A549 (cell line): ENCODE measurements at regions not wholly inside any gene's neighbourhood (a gene's known extent, or its start where the extent isn't known, plus 50 kb on each side); places are given as distances from the start of the nearest gene placed in this dataset.

Experiments
- ATAC-seq, 2 experiments: fragments of 200-7000 bp in 1 of 2; fragments of >200 bp in 1 of 2; cut with Nextera tagmentation in 1 of 2; cut with Tn5 transposase in 1 of 2; 3 replicates each; pipeline versions ENCODE4 v1.8.0 to v1.9.1; 2018 to 2020; ENCODE audit warnings: mild to moderate bottlenecking in 1 of 2, moderate library complexity in 1 of 2
- CTCF ChIA-PET: fragments of 300-600 bp; sonication (Branson Sonifier 250); formaldehyde crosslinking; extraction: SDS; loops from one replicate; lab custom pipeline; 2021; ENCODE audit warnings: antibody characterized with exemption, inconsistent platforms; lab: Yijun Ruan, JAX
- POLR2A ChIA-PET: fragments of 350-600 bp; formaldehyde crosslinking; extraction: SDS; loops from one replicate; lab custom pipeline; 2021; ENCODE audit warnings: antibody characterized with exemption, inconsistent platforms; lab: Yijun Ruan, JAX
- DNase-seq, 2 experiments: peaks; one replicate each; pipeline versions ENCODE4 v3.0.0 to v3.0.0-alpha.2; 2011 to 2016; ENCODE audit warnings: low read depth in 1 of 2, low spot score in 1 of 2
- FAIRE-seq: peaks from 2 replicates; lab custom pipeline; 2011; peaks lifted over from hg19 to GRCh38; lab: Jason Lieb, UNC
- H3K27ac ChIP-seq, 2 experiments: fragments of >200 bp; sonication (Bioruptor Twin); formaldehyde crosslinking; 3 replicates each; pipeline ENCODE4 v1.5.1; 2016 to 2017
- H3K4me1 ChIP-seq: fragments of >200 bp; sonication (Bioruptor Twin); formaldehyde crosslinking; 3 replicates; pipeline ENCODE4 v1.6.1; 2016
- H3K4me2 ChIP-seq: fragments of >200 bp; sonication (Bioruptor Twin); formaldehyde crosslinking; 3 replicates; pipeline ENCODE4 v1.6.1; 2016
- H3K4me3 ChIP-seq: fragments of >200 bp; sonication (Bioruptor Twin); formaldehyde crosslinking; 3 replicates; pipeline ENCODE4 v1.5.1; 2016
- H3K9me3 ChIP-seq: fragments of >200 bp; sonication (Bioruptor Twin); formaldehyde crosslinking; 3 replicates; pipeline ENCODE4 v1.6.1; 2016
- CEBPB ChIP-seq, 2 experiments: fragments of >200 bp in 1 of 2; sonication (Bioruptor Twin) in 1 of 2; formaldehyde crosslinking in 1 of 2; IDR thresholded peaks; 2 replicates each; pipeline ENCODE4 v1.6.1; 2012 to 2016
- CHD2 ChIP-seq: fragments of 150-350 bp; IDR thresholded peaks from 2 replicates; pipeline ENCODE4 v1.6.1; 2014; ENCODE audit warnings: low read length; ENCODE audit not compliant: partially characterized antibody
- ELK1 ChIP-seq: fragments of 150-350 bp; IDR thresholded peaks from 2 replicates; pipeline ENCODE4 v1.6.1; 2014; ENCODE audit warnings: low read depth, mild to moderate bottlenecking, low read length
- GATA3 ChIP-seq: IDR thresholded peaks from 2 replicates; pipeline ENCODE4 v1.6.1; 2012; ENCODE audit warnings: borderline replicate concordance
- NPAS2 ChIP-seq: fragments of 250-450 bp; sonication (Bioruptor Pico); IDR thresholded peaks from 2 replicates; pipeline ENCODE4 v1.8.0; 2022; ENCODE audit warnings: mild to moderate bottlenecking, moderate library complexity, borderline replicate concordance
- RARB ChIP-seq: fragments of 250-450 bp; sonication (Bioruptor Pico); IDR thresholded peaks from 2 replicates; pipeline ENCODE4 v1.8.0; 2021; ENCODE audit warnings: mild to moderate bottlenecking, moderate library complexity
- RNF2 ChIP-seq: fragments of 200-600 bp; sonication (generic); IDR thresholded peaks from 2 replicates; pipeline ENCODE4 v1.6.1; 2016; ENCODE audit warnings: low read depth, mild to moderate bottlenecking, antibody characterized with exemption, moderate library complexity, borderline replicate concordance
- WGBS: methylation state at CpG from one replicate; pipeline ENCODE4 v1.1.6; 2017; ENCODE audit errors: missing lambda C conversion rate; 5-methylcytosine and 5-hydroxymethylcytosine counted together
- TF ChIP-seq, protein P1 (sequence below): fragments of >200 bp; sonication (Bioruptor Twin); formaldehyde crosslinking; IDR thresholded peaks from 3 replicates; pipeline ENCODE4 v1.6.1; 2016
- TF ChIP-seq, protein P2 (sequence below): fragments of 200-600 bp; sonication (generic); IDR thresholded peaks from 2 replicates; pipeline ENCODE4 v1.6.1; 2016; ENCODE audit warnings: antibody characterized with exemption, mild to moderate bottlenecking, moderate library complexity

GRCh38 chr6:120010075-120010474, 660.5 kb upstream of the MAN1A1 start:
- ATAC-seq (no peak), DNase-seq (no peak), FAIRE-seq (no peak)
- ChIA-PET CTCF (no interaction called here), POLR2A (no interaction called here)
- Histone ChIP-seq H3K27ac (no peak overlapping the region), H3K9me3 (no peaks in the 10 kb centered on the region), H3K4me3 (no peak overlapping the region), H3K4me1 (no peaks in the 10 kb centered on the region), H3K4me2 (no peak overlapping the region)
- TF ChIP-seq RARB (CRISPR knock-in tag) (no peak), RNF2 (no peak), ELK1 (no peak), CEBPB (IDR thresholded peaks at IDR 0.05) (0 out of 4 replicates have a peak, but pooled peaks of 1 of the 2 experiments have one; percentile 35), CHD2 (no peak), GATA3 (no peak)
- TF ChIP-seq, protein P1, sequence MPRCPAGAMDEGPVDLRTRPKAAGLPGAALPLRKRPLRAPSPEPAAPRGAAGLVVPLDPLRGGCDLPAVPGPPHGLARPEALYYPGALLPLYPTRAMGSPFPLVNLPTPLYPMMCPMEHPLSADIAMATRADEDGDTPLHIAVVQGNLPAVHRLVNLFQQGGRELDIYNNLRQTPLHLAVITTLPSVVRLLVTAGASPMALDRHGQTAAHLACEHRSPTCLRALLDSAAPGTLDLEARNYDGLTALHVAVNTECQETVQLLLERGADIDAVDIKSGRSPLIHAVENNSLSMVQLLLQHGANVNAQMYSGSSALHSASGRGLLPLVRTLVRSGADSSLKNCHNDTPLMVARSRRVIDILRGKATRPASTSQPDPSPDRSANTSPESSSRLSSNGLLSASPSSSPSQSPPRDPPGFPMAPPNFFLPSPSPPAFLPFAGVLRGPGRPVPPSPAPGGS: no peak
- TF ChIP-seq, protein P2, sequence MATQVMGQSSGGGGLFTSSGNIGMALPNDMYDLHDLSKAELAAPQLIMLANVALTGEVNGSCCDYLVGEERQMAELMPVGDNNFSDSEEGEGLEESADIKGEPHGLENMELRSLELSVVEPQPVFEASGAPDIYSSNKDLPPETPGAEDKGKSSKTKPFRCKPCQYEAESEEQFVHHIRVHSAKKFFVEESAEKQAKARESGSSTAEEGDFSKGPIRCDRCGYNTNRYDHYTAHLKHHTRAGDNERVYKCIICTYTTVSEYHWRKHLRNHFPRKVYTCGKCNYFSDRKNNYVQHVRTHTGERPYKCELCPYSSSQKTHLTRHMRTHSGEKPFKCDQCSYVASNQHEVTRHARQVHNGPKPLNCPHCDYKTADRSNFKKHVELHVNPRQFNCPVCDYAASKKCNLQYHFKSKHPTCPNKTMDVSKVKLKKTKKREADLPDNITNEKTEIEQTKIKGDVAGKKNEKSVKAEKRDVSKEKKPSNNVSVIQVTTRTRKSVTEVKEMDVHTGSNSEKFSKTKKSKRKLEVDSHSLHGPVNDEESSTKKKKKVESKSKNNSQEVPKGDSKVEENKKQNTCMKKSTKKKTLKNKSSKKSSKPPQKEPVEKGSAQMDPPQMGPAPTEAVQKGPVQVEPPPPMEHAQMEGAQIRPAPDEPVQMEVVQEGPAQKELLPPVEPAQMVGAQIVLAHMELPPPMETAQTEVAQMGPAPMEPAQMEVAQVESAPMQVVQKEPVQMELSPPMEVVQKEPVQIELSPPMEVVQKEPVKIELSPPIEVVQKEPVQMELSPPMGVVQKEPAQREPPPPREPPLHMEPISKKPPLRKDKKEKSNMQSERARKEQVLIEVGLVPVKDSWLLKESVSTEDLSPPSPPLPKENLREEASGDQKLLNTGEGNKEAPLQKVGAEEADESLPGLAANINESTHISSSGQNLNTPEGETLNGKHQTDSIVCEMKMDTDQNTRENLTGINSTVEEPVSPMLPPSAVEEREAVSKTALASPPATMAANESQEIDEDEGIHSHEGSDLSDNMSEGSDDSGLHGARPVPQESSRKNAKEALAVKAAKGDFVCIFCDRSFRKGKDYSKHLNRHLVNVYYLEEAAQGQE: no peak
- WGBS: 59% methylated on average over 3 of the region's 3 CpGs

GRCh38 chr6:120005292-120005976, 655.9 kb upstream of the MAN1A1 start:
- POLR2A ChIA-PET: no interaction called here
- H3K4me1 ChIP-seq: no peaks in the 10 kb centered on the region
- no peak for FAIRE-seq
- TF ChIP-seq, protein P2: peak; percentile 66
- TF ChIP-seq NPAS2 (CRISPR knock-in tag): no peak
- TF ChIP-seq CHD2: peak; percentile 80
- TF ChIP-seq, all 56 proteins: peak for 2
- peak overlapping the region; percentile 49 for H3K4me3 ChIP-seq
- peak overlapping the region; percentile 62 for H3K4me2 ChIP-seq
- CTCF ChIA-PET: no interaction called here
- ATAC-seq (peak; percentile 62 to 83; a peak in 4 of 6 replicates), DNase-seq (peak in 1 of 2 experiments; percentile 58)
- 21% methylated on average over 12 of the region's 12 CpGs for WGBS
- H3K9me3 ChIP-seq: no peaks in the 10 kb centered on the region
- peak overlapping the region; percentile 28 to 63; a peak in 3 of 6 replicates for H3K27ac ChIP-seq
